ENCODE measurements at regions not wholly inside any gene's neighbourhood (a gene's known extent, or its start where the extent isn't known, plus 50 kb on each side); places are given as distances from the start of the nearest gene placed in this dataset.
A peak's percentile ranks its signal among the peaks of the same experiment; 100 is the strongest.

GRCh38 chr12:127667131-127667685 lies 599.8 kb upstream of the TMEM132C start:
- DNase-seq, result no peak

GRCh38 chr12:127670294-127670693 lies 596.7 kb upstream of the TMEM132C start:
- no peak for DNase-seq

DNA sequence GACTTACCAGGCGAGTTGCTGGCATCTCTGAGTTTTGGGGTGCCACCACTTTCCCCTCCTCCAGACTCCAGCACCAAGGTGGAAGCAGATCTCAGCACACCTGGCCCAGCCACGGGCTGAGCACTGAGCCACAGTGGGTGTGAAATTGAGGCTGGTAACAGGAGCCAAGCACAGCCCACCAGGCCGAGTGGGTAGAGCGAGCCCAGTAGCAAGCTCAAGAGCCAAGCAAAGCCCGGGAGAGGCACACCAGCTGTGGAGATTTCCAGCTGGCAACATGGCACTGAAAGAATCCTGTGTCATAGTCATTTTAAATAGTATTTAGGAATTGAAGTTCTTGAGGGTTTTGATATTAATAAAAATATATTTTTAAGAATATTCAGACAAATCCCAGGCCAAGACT lies 596.2 kb upstream of the TMEM132C start:
- no peak for DNase-seq

GRCh38 chr12:127675936-127676335 lies 591.0 kb upstream of the TMEM132C start:
- no peak for DNase-seq

- DNase-seq, result peak; percentile 73 to 88 (median 82)
These were observed 589.3 kb upstream of the TMEM132C start for GRCh38 chr12:127677537-127678131.

GRCh38 chr12:127678945-127679344 lies 588.0 kb upstream of the TMEM132C start:
- no peak for DNase-seq

GRCh38 chr12:127680516-127680915 lies 586.5 kb upstream of the TMEM132C start:
- no peak for DNase-seq

DNA sequence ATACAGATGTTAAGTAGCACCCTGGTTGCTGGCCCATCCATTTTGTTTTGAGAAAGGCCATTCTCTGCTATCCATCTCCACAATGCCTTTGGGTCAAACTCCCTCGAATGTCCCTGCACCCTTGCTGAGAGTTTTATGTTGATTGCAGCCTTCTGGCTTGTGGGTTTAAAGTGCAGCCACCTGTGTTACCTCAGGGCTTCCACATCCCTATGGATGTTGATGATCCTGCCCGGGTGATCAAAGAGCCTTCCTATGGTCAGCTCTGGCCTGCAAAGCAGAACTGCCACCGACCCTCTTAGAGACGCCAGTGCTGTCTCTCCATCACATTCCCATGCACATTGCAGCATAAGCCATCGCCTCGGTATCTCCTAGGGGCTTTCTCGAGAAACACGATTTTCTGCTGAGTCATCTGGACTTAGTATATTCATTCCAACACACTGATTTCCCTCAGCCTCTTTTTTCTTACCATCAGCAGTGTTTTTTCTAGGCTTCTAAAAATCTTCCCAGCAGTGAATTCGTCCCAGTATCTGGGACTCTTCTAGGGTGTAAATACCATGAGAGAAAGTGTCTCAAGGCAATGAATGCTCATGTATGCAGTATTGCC lies 585.7 kb upstream of the TMEM132C start:
- DNase-seq, result no peak

GRCh38 chr12:127685491-127685890 lies 581.5 kb upstream of the TMEM132C start:
- peak in 2 of 3 donors; percentile 6 to 14 for DNase-seq

DNA sequence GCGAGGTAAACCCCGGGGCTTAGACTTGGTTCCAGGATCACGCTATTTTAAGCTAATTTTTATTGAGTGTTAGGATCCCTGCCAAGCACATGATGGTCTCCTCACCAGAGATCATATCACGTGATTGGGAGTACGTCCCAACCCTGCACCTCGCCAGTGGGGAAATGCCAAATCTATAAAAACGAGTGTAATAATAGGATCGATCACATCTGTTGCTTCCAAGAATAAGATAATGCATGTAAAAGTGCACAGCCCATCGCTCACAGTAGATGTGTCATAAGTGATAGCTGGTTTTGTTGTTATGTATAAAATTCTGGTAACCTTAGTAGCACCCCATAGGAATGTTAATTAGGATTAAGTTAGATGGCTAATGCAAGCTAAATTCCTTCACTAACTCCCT lies 581.0 kb upstream of the TMEM132C start:
- DNase-seq, result peak; percentile 47 to 80 (median 49)

- no peak for DNase-seq
These were observed 579.8 kb upstream of the TMEM132C start for GRCh38 chr12:127687181-127687580.

- no peak for DNase-seq
These were observed 578.0 kb upstream of the TMEM132C start for GRCh38 chr12:127688906-127689428.

DNA sequence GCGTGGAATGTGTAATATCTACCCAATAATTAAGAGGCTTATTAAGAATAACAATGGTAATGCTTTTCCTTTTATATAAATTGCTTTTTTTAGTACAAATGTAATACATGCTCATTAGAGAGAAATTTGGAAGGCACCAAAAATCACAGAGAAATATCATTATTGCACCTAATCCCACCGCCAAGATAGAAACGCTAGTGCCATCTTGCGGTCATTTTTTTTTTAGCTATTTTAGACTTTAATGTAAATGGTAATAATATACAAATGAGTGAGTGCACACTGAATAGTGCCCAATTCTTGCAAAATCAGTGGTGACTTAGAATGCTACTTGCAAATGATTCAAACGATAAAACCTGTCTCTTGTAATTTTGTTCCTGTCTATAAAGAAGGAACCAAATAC lies 576.8 kb upstream of the TMEM132C start:
- no peak for DNase-seq

DNA sequence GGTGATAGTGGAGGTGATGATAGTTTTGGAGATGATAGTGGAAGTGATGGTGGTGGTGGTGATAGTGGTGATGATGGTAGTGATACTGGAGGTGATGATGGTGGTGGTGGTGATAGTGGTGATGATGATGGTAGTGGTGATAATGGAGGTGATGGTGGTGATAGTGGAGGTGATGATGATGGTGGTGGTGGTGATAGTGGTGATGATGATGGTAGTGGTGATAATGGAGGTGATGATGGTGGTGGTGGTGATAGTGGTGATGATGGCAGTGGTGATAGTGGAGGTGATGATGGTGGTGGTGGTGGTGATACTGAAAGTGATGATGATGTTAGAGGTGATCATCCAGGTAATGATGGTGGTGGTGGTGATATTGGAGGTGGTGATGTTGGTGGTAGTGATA lies 570.0 kb upstream of the TMEM132C start:
- no peak for DNase-seq

DNA sequence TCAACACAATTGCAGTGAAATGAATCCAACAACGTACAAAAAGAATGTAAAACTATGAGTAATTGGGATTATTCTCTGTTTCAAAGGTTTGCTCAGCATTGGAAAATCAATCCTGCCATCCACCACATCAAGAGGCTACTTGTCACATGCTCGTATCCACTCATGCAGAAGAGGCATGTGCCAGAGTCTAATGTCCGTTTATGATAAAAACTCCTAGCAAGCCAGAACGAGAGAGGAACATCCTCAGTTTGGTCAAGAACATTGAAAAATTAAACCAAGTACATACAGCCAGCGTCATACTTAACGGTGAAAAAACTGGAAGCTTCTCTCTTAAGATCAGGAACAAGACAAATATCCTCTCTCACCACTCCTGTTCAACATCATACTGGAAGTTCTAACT lies 563.9 kb upstream of the TMEM132C start:
- DNase-seq, result no peak

- DNase-seq, result no peak
These were observed 555.9 kb upstream of the TMEM132C start for GRCh38 chr12:127711108-127711507.

GRCh38 chr12:127712561-127712960 lies 554.4 kb upstream of the TMEM132C start:
- no peak for DNase-seq

DNA sequence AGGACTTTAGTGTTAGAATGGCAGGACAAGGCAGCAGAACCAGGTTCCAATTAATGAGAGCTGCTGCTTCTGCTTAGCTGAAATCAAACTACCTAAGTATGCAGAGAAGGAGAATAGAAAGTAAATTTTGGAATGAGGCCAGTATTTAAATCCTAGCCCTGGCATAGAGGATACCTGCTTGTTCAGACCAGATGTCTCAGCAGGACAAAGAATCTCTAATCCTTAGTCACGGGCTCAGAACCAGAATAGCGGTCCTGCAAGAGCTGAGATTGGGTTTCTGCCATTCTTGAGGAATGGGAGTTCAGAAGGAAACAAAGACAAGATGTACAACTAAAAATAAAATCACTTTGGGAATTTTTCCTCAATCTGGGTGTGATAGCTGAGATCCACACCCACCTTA lies 550.8 kb upstream of the TMEM132C start:
- DNase-seq, result no peak

- no peak for DNase-seq
These were observed 549.7 kb upstream of the TMEM132C start for GRCh38 chr12:127717278-127717677.

DNA sequence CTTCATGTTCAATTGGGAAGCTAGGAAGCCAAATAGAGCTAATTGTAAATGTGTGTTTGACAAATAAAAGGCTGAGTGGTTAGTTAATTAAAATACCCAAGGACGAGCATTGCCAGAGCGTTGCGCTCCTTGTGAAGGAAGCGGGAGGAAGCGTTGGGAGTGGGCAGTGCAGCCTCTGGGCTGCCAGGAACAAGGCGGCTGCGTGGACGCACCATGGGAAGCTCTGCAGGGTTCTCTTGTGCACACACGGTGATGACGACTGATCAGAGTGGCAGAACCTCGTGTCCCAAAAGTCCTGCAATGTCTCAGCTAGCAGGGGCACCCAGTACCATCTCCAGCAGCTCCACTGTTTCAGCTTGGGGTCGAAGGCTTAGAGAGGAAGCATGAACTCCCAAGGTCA lies 546.6 kb upstream of the TMEM132C start:
- no peak for DNase-seq

GRCh38 chr12:127722611-127723010 lies 544.4 kb upstream of the TMEM132C start:
- DNase-seq, result peak in 1 of 3 donors; percentile 45

- peak in 2 of 3 donors; percentile 22 to 46 for DNase-seq
These were observed 543.7 kb upstream of the TMEM132C start for GRCh38 chr12:127723251-127723650.

DNA sequence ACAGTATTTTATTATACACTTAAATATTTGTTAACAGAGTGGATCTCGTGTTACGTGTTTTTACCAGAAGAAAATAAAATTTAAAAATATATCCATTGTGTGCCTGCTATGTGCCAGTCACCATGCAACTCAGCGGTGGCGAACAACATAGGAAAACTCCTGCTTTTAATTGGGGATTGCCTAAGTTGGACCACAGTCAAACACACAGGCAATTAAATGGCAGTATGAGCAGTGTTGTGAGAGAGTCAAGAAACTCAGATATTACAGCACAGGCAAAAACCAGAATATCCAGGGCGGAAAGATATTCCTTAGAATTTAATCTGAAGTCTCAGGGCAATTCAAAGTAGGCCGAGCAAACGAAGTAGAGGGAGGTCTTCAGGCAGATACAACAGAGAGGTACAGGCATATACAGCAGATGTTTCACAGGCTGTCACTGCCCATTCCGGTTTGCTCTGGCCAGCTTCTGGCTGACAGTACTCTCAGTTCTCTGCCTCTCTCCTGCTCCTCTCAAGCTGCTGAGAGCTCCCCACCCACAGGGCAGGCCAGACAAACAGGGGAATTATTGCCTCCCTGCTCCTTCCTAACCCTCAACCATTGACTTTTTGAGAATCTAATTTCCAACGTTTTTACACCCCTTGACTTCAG lies 540.2 kb upstream of the TMEM132C start:
- DNase-seq, result peak in 1 of 3 donors; percentile 30

Data from muscle of back (tissue), 3 donors.